HG03378 (cell line): ENCODE measurements at regions not wholly inside any gene's neighbourhood (a gene's known extent, or its start where the extent isn't known, plus 50 kb on each side); places are given as distances from the start of the nearest gene placed in this dataset.

Experiments used
- ATAC-seq: cut with Tn5 transposase; IDR thresholded peaks from one replicate; pipeline ENCODE4 v1.9.1; 2021; ENCODE audit warnings: mild to moderate bottlenecking, moderate library complexity; ENCODE audit not compliant: unreplicated experiment

DNA sequence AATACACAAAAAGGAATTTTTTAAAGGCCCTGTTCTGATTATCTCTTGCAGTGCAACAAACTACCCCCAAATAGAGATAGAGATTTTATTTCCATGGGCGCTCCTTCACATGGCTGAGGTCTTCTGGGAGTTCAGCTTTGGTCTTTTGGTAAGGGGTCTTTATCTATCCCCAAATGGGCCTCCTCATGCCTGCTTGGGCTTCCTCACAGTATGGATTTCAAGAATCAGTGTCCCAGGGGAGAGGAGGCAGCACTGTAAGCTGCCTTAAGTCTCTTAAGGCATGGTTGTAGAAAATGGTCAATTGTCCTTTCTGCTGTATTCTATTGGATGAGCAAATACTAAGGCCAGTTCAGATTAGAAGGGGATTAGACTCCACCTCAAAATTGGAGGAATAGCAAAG, 966.2 kb downstream of the TYW1 start:
- no peak for ATAC-seq

DNA sequence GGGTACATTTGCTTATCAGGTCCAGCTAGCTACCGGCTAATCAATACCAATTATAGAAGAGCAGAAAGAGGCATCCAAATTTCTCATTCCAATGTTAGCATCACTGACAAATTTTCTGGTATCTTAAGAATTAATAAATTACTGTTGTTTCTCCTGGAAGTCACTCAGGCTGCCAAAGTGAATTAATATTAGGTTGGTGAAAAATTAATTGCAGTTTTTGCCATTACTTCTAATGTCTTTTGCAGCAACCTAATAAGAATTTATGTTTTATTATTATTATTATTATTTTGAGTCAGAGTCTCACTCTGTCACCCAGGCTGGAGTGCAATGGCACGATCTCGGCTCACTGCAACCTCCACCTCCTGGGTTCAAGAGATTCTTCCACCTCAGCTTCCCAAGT, 979.9 kb downstream of the TYW1 start:
- ATAC-seq: no peak

DNA sequence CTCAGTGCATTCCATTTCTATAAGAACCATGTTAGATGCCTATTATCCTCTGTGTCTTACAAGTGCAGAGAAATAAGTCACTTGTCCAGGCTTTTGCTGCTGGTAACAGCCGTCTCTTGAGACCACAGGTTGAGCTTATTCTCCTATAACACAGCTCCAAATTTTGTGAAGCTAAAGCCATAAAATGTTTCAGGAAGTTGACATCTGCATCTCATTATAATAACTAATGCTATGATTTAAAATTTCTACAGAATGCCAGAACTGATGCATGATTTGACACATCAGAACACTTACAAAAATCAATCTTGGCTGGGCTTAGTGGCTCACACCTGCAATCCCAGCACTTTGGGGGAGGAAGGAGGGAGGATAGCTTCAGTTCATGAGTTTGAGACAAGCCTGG, 986.9 kb downstream of the TYW1 start:
- ATAC-seq: no peak

DNA sequence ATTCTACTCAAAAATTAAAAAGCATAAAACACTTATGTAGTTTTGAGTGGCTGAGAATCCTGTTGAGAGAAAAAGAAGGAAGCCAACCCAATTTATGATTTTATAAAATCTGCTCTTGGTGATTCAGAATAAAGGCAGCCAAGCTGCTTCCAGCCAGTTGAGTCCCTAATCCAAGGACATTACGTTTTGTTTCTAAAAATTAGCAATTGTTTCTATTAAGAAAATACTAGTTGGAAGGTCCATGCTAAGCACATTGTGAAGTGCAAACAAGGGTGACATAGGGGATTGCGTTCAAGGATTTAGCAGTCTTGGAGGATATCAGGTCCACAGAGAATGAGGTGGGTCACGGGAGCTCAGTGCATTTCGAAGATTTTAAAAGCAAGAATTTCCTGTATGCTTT, 987.7 kb downstream of the TYW1 start:
- no peak for ATAC-seq

DNA sequence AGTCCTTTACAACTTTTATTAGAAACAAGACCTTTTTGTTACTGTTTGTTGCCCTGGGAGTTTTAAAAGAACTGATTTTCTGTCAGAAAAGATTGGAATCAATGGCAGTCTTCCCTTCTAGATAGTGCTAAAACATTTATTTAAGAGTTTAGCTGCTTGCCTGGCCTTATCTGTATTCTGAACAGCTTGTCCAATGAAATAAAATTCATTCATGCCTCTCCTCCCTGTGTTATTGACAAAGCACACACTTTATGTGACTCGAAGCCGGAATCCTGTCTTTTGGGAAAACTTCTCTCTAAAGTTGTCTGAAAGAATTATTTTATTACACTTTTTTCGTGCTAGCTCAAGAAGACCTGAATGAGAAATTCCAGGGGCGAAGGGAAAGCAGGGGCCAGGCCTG, 992.5 kb downstream of the TYW1 start:
- ATAC-seq: no peak

DNA sequence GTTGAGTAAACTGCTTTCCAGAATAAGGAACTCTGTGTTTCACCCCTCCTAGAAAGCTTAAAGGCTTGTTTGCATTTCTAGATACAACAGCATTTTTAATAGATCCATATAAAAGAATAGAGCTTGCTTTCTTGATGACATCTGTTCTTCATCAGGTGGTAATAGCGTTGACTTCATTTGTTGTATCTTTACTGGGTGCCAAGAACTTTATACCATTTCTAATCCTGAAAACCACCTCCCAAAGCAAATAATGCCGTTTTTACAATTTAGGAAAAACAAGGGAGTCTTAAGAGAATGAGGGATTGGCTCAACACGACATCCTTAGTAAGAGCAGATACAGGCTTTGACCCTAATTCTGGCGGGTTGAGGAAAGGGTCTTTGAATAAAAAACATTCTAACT, 993.4 kb downstream of the TYW1 start:
- no peak for ATAC-seq

DNA sequence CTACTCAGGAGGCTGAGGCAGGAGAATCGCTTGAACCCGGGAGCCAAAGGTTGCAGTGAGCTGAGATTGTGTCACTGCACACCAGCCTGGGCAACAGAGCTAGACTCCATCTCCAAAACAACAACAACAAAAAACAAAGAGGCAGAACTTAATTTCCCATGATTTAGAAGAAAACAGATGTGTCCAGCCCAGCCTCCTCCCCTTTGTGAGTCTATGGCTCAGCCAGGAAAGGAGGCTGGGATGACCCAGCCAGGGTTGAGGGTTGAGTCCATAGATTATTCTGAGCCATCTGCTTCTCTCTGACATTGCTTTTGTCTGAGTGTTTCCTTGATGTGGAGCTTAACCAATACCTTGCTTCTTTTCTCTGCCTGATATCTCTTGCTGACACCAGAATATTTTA, 994.1 kb downstream of the TYW1 start:
- no peak for ATAC-seq

DNA sequence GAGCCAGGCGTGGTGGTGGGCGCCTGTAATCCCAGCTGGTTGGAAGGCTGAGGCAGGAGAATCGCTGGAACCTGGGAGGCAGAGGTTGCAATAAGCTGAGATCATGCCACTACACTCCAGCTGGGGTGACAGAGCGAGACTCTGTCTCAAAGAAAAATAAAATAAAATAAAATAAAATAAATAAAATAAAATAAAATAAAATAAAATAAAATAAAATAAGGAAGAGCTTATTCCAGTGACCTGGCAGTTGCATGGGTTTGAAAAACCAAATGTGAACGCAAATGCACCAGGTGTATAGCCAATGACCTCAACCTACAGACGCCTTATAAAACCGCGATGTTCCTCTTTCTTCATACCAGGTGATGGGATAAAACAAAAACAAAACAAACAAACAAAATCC, 995.7 kb downstream of the TYW1 start:
- ATAC-seq: no peak

DNA sequence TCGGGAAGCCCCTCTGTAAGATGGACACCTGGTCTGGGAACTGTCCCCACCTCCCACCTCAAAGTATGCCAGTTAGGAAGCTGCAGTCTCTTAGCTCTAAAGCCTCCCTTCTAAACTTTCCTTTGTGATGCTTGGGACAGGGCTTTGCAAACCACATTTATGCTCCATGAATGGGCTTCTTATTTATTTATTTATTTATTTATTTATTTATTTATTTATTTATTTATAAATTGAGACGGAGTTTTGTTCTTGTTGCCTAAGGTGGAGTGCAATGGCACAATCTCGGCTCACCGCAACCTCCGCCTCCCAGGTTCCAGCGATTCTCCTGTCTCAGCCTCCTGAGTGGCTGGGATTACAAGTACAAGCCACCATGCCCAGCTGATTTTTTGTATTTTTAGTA, 1009.4 kb downstream of the TYW1 start:
- no peak for ATAC-seq

DNA sequence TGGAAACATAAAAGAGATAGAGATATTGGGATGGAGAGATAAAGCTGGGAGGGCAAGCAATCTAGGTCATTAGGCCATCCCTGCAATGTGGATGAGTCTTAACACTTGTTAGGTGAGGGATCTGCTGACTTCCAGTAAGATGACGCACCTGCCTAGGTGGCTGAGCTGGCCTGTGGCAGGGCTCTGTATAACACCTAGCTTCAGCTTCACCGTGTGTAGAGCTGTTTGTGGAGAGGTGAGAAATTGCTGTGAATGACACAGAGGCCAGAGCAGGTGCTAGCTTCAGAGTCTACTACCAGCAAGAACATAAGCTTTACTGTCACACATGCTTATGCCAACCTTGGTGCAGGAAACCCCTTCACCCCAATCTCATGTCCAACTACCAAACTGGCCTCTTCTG, 1010.0 kb downstream of the TYW1 start:
- ATAC-seq: no peak

DNA sequence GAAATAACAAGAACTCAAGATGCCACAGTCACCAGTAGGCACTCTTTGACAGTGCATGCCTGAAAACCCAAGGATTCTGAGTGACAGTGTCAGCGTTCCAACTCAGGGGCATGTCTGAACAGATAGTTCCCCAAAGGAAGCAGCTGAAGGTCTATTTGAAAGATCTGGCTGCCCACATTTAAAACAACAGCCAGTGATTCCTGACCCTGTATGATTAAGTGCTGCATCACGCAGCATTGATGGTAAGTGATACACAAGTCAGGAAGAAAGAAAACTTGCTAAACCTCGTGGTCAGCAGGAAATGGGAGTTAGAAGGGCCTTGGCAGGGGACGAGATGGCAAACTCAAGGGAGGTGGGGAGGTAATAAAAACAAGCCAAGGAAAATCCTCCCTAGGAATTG, 1013.1 kb downstream of the TYW1 start:
- ATAC-seq: no peak

DNA sequence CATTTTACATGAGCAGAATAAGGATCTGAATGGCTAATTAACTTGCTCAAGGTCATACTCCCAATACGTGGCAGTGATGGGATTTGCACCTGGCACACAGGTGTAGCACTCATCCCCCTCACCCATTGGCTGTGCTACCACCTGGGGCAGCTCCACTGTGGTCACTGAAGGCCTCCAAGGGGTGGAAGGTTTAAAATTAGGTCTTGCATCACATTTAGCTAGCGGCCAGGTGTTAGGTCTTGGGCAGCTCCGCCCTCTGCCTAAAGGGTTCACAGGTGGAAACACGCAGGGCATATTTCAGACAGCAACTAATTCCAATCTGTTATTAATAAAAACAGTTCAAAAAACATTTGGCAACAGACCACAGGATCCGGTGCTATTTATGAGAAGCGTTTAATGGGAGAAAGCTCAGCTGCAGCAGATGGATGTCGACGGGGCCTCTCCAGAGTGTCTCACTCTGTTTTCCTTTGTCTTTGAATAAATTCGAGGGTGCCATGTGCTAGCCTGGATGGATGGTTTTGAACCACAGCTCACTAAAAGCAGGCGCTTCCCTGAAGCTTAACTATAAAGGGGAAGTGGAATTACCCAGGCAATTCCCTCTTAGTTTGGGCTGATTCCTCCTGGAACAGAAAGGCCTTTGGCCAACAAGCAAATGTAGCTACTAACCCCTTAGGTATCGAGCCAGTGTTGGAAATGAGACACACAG, 1017.6 kb downstream of the TYW1 start:
- no peak for ATAC-seq

DNA sequence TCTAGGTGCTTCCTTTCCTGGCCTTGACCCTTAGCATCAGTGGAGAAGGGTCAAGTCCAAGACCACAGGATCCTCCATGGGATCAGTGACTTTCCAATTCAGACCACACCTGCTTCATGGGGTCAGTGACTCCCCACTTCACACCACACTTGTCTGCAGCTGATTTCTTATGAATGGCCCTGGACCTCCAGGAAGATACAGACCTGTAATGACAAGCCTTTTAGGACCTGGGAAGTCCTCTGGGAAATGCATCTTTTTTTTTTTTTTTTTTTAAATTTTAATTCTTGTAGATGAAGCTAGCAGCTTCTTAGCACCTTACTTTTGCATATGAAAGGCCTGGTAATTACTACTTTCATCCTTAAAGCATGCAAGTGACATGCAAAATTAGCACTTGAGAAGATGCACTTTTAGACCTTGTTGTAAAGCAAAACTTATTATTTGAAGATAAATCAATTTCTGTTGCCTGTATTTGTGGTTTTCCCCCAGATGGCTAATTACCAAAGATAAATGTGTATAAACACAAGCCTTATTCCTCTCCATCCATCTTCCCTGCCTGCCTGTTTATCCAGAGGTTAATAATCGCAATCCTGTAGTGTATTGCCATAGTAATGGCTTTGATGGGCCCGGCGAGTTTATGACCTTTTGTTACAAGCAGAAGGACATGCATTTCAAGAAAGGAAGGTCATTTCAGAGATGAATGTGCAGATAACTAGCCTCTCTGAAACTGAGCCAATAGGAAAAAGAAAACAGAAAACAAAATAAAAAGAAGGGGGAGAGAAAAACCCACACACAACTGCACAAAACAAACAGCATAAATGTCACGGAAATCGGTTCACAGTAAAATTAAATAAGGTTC, 1018.7 kb downstream of the TYW1 start:
- ATAC-seq: no peak

DNA sequence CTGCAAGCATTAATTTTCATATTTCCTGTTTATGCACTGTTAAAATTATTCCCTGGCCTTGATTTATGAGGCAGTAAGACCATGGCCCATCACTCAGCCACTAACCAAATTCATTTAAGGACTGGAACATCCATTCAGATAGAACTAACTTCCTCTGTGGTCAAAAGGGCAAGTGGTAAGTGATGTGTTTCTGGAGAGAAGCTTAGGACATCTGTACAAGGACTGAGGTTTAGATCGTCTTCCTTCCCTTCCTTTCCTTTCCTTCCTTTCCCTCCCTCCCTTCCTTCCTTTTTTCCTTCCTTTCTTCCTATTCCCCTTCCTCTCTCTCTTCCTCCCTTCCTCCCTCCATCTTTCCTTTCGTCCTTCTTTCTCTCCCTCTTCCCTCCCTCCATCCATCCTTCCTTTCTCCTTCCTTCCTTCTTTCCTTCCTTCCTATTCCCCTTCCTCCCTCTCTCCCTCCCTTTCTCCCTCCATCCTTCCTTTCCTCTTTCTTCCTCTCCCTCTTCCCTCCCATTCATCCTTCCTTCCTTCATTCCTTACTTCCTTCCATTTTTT, 1019.4 kb downstream of the TYW1 start:
- no peak for ATAC-seq

DNA sequence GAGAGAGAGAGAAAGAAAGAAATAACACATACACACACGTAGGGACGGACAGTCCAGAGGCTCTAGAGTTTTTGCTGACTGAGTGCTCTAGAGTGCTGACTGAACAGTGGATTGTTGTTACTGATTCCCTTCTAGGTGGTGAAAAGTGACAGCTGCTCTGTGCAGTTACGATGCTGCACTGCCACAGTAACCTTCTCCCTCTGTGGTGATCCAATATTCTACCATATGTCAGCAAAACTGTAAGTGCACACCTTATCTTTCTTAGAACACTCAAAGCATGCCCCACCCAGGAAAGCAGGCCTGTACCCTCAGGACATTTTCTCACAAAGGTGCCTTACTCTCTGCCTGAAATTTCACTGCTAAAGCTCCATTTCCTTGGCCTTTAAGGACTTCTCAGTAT, 1023.5 kb downstream of the TYW1 start:
- ATAC-seq: no peak

DNA sequence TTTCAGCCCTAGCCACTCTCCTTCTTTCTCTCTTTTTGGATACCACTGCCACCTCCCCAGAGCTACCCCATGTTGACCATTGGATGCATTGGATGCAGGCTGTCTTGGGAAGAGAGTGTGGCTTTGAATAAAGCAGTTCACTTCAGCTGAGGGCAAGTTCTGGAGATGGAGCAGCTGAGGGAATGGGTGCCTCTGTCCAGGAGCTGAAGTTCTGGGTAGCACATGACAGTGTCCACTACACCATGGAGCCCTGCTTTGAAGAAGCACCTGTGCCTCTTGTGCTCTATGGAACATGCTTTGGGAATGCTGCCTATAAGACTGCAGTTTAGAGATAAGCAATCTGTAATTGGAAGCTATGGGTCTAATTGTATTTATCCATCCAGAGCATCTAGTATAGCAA, 1028.7 kb downstream of the TYW1 start:
- ATAC-seq: no peak

DNA sequence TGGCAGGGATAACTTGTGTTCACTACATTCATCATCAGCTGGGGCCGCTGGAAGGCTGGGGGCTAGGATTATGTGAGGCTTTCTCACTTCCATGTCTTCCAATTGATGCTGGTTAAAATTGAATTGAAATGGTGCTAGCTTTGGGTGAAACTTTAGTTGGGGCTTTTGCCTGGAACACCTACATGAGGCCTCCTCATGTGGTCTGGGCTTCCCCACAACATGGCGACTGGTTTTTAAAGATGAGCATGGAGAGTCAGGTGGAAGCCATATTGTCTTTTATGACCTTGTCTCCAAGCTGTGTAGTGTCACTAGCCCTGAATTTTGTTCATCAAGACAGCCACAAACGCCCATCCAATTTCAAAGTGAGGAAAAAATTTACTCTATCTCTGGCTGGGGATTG, 1033.9 kb downstream of the TYW1 start:
- ATAC-seq: no peak

DNA sequence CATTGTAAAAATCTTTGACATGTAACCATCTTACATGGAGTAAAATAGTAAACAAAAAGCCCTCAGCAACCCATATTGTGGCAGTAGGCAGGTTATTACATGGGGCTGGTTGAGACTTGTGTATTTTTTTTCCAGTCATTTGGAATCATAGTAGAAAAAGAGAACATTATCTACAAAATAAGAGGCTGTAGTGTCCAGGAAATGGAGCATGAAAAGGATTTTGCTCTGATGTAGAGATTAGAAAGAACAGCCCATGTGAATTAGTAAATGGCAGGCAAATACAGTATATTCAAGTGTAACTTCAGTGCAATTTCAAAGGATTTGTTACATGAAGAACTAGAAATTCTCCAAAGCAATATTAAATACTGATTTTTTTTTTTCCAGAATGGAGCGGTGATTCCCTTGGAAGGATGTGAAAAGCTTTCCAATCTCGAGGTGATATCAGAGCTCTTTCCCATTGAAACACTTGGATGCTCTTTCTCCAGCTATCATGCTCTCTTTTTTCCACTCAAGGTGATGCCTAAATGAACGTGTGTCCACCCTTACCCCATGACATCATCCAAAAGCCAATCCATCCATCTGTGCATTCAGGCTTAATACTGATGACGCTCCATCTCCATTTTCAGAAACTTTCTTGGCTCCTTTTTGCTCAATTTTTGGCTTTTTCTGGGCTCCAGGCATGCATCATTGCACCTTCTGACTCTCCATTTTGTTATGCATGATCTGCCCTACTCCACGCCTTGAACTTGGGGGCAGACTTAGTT, 1034.7 kb downstream of the TYW1 start:
- ATAC-seq: no peak

DNA sequence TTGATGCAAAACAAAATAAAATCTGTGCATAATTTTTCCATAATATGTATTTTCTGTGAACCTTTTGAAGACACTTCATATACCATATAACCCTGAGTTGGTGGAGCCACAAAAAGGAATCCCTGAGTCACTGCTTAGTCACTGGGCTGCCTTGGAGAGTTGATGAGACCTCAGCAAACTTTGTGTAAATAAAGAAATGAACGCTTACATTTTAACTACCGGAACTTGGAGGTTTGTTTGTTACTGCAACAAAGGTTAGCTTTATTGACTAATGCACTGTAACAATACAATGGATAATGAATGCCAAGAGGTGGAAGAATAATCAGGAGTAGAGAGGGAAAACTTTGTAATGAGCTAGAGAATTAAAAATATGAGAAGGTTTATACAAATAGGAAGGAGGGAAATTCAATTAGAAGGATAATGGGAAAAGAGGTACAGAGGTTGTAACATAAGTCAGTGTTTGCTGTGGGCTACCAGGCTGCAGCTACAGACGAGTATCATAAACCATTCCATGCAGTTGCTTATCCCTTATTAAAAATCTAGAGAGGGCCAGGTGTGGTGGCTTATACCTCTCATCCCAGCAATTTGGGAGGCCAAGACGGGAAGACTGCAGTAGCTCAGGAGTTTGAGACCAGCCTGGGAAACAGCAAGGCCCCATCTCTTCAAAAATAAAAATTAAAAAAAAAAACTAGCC, 1042.1 kb downstream of the TYW1 start:
- ATAC-seq: no peak

DNA sequence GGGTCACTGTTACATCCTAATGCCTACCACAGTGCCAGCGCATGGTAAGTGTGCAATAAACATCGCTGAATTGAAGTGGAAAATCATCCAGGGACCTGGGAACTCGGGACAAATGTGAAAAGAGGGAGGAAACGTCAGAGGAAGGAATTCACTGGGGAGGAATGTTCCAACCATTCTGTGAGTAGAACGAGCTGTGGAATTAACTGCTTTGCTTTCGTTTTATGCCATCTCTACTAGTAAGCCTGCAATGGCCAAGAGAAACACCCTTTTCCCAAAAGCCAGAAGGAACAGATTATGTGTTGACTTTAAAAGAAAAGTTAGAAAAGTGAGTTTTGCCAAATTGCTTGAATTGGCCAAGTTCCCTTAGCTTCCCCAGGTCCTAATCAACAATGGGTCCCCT, 1044.9 kb downstream of the TYW1 start:
- ATAC-seq: no peak

DNA sequence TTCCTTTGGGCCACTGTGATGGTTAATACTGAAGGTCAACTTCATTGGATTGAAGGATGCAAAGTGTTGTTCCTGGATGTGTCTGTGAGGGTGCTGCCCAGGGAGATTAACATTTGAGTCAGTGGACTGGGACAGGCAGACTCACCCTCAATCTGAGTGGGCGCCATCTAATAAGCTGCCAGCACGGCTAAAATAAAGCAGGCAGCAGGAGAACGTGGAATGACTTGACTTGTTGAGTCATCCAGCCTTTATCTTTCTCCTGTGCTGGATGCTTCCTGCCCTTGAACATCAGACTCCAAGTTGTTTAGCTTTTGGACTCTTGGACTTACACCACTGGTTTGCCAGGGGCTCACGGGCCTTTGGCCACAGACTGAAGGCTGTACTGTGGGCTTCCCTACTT, 1046.9 kb downstream of the TYW1 start:
- ATAC-seq: no peak
